Brain microvascular endothelial cell (primary cell): ENCODE measurements at regions not wholly inside any gene's neighbourhood (a gene's known extent, or its start where the extent isn't known, plus 50 kb on each side); places are given as distances from the start of the nearest gene placed in this dataset.

ENCODE experiments used
- DNase-seq: peaks from one replicate; pipeline ENCODE4 v3.0.0-alpha.2; 2020
- H3K27ac ChIP-seq: fragments of 250-450 bp; sonication (Bioruptor Pico); 2 replicates; pipeline ENCODE4 v1.5.1; 2020; ENCODE audit warnings: mild to moderate bottlenecking, moderate library complexity
- H3K27me3 ChIP-seq: fragments of 250-450 bp; sonication (Bioruptor Pico); replicated peaks from 2 replicates; pipeline ENCODE4 v1.5.1; 2020; ENCODE audit warnings: mild to moderate bottlenecking
- H3K36me3 ChIP-seq: fragments of 250-450 bp; sonication (Bioruptor Pico); replicated peaks from 2 replicates; pipeline ENCODE4 v1.5.1; 2020; ENCODE audit warnings: mild to moderate bottlenecking
- H3K4me3 ChIP-seq: 2 replicates; pipeline ENCODE4 v1.5.1; 2011; ENCODE audit warnings: low read depth, mild to moderate bottlenecking, control low read depth, low read length, moderate library complexity
- in situ Hi-C: cut with HindIII; loops from 2 replicates; pipeline ENCODE4 v1.10.0; 2017; ENCODE audit warnings: low sequenced_read_pairs, low pct_ligation_motif_present
- TF ChIP-seq, protein P1 (sequence below): IDR thresholded peaks from 2 replicates; pipeline ENCODE4 v1.5.1; 2011; ENCODE audit warnings: low read depth, mild to moderate bottlenecking, moderate library complexity, low read length, control low read depth, inconsistent platforms; ENCODE audit errors: missing control alignments

DNA sequence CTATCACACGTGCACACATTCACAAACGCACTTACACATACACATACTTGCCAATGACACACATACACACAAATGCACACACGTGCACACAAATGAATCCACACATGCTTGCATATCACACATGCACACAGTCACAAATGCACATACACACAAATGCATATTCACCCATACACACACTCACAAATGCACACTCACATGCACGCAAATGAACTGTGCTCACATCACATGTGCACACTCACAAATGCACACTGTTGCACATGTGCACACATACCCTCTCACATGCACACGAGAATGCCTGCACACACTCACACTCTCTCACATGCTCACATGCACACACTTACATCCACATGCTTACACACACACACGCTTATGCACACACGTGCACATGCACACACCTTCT lies 368.1 kb downstream of the EIPR1 start:
- TF ChIP-seq, protein P1, sequence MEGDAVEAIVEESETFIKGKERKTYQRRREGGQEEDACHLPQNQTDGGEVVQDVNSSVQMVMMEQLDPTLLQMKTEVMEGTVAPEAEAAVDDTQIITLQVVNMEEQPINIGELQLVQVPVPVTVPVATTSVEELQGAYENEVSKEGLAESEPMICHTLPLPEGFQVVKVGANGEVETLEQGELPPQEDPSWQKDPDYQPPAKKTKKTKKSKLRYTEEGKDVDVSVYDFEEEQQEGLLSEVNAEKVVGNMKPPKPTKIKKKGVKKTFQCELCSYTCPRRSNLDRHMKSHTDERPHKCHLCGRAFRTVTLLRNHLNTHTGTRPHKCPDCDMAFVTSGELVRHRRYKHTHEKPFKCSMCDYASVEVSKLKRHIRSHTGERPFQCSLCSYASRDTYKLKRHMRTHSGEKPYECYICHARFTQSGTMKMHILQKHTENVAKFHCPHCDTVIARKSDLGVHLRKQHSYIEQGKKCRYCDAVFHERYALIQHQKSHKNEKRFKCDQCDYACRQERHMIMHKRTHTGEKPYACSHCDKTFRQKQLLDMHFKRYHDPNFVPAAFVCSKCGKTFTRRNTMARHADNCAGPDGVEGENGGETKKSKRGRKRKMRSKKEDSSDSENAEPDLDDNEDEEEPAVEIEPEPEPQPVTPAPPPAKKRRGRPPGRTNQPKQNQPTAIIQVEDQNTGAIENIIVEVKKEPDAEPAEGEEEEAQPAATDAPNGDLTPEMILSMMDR = no peak
- Histone ChIP-seq H3K27me3 (no peaks in the 10 kb centered on the region), H3K4me3 (no peak overlapping the region), H3K27ac (no peak overlapping the region), H3K36me3 (no peaks in the 10 kb centered on the region)
- DNase-seq = no peak
- in situ Hi-C loops = no loop called here

DNA sequence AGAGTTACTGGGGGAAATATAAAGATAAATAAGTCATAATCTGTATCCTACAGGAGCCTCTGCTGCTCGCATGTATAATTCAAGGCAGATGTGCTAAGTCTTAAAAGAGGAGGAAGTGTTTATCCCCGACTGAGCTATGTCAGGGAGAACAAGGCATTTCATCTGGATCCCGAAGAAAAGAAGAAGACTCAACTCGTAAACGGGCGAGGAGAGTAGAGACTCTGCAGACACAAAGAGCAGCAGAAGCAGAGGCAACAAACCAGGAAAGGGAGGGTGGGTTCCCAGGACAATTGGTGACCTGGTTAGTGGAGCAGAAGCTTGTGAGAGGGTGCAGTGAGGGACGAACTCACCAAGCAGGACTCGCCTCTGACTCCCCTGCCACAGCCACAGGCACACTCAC lies 368.6 kb downstream of the EIPR1 start:
- TF ChIP-seq, protein P1 = no peak
- H3K4me3 ChIP-seq = no peak overlapping the region
- H3K27me3 ChIP-seq = no peaks in the 10 kb centered on the region
- no peak overlapping the region for H3K27ac ChIP-seq
- H3K36me3 ChIP-seq = no peaks in the 10 kb centered on the region
- no peak for DNase-seq
- in situ Hi-C loops = no loop called here

DNA sequence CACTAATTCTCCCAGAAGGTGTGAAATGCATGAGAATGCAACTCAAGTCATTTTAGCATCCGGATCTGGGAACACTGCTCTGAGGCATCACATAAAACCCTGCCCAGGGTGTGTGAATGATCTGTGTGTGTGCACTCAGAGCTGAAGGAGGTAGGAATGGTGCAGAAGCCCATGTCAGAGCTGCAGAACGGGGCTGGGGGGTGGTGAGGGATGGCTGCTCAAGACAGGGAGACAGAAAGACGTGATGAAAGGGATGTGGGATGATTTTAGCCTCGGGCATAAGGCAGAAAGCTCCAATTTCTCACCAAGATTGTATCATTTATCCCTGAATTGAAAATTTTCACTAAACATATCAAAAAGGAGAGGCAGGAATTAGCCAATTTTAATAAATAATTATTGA lies 369.1 kb downstream of the EIPR1 start:
- no peaks in the 10 kb centered on the region for H3K36me3 ChIP-seq
- in situ Hi-C loops = no loop called here
- H3K27ac ChIP-seq = no peak overlapping the region
- DNase-seq = no peak
- H3K27me3 ChIP-seq = no peaks in the 10 kb centered on the region
- no peak overlapping the region for H3K4me3 ChIP-seq
- TF ChIP-seq, protein P1 = no peak

DNA sequence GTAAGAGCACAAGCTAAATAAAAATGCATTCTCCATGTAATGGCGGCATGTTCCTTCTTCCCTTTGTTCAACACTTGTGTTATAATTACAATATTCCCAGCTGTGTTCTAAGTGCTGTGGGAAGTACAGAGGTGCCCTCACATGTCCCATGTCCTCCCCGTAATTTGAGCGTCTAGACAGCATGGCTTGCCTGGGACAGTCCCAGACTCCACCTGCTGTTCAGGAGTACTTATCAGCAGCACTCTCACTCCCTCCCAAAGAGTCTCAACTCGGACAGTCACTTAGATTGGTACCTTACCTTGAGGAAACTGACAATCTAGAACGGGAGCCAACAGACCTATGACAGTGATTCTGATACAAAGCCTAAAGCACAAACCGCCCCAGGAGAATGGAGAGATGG lies 370.5 kb downstream of the EIPR1 start:
- H3K36me3 ChIP-seq = no peaks in the 10 kb centered on the region
- no peaks in the 10 kb centered on the region for H3K27me3 ChIP-seq
- no peak overlapping the region for H3K4me3 ChIP-seq
- DNase-seq = no peak
- H3K27ac ChIP-seq = no peak overlapping the region
- TF ChIP-seq, protein P1 = no peak
- in situ Hi-C loops = no loop called here

DNA sequence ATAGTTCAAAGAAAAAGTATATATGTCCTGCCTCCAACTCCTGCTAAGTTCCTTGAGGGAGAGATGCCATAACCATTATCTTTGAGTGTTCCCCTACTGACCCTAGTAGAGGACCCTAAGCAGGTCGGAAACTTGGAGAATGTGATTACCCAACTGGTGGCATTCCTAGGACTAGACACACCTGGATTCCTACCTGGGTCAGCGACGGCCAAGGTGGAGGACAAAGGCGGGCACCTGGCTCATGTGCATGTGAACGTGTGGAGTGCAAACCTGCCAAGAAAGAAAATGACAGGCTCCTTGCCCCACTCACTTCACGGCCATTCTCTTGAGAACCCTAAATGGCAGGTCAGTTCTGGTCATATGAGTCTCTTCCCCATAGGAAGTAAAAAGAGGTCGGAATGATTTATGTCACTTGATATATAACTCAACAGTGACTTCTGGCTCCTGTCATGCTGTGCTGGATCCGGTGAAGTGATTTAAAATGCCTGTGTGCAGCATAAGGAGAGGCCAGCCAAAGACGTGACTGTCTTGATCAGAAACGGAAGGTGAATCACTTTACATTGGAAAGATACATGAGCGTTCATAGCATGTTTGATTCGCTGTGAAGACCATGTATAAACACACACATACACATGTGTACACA lies 371.6 kb downstream of the EIPR1 start:
- Histone ChIP-seq H3K27me3 (no peaks in the 10 kb centered on the region), H3K27ac (no peak overlapping the region), H3K4me3 (no peak overlapping the region), H3K36me3 (no peaks in the 10 kb centered on the region)
- in situ Hi-C loops = no loop called here
- no peak for DNase-seq
- TF ChIP-seq, protein P1 = no peak
